GM12874 (cell line): ENCODE measurements at regions not wholly inside any gene's neighbourhood (a gene's known extent, or its start where the extent isn't known, plus 50 kb on each side); places are given as distances from the start of the nearest gene placed in this dataset.

Source experiments
- CTCF ChIP-seq: IDR thresholded peaks from 2 replicates; pipeline ENCODE4 v1.5.1; 2011; ENCODE audit warnings: low read depth, mild to moderate bottlenecking, control low read depth, low read length, moderate library complexity; ENCODE audit not compliant: insufficient read depth

- TF ChIP-seq CTCF: no peak
Measured at GRCh38 chr15:96690733-96691132, 360.2 kb downstream of the NR2F2 start.

DNA sequence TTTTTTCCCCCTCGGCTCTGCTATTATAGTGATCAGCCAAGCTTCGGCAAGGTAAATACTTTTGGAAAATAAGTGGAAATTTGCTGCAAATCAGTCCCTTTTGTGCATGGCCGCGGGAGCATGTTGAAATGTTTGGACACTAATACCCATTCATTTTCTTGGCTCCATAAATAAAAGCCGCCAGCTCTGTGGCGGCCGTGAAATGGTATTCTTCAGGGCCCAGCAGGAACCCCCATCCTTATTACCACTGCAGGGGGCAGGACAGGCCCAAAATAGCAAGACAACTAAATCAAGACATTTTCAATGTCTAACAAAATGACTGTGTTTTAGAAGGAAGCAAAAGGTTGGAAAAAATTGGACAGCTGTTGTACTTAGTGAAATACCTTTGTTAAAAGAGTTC lies 362.3 kb downstream of the NR2F2 start:
- no peak for TF ChIP-seq CTCF

DNA sequence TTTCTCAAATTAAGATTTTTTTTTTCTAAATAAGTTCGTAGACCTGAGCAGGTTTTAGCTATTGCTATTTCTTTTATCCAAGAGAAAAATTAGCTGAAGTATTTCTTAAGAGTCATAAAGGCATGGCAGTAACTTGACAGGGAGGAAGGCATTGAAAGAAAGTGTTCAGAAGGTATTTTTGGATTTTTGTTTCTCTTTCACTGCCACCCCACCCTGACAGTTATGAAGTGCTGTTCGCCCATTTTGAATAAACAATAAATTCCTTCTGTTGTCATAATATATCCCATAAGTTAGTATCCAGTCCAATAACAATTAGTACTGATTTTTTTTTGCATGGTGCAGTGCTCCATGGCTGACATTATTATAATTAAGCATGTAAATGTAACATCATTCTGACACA lies 363.0 kb downstream of the NR2F2 start:
- no peak for TF ChIP-seq CTCF

- TF ChIP-seq CTCF: no peak
Measured at GRCh38 chr15:96693990-96694517, 363.6 kb downstream of the NR2F2 start.

DNA sequence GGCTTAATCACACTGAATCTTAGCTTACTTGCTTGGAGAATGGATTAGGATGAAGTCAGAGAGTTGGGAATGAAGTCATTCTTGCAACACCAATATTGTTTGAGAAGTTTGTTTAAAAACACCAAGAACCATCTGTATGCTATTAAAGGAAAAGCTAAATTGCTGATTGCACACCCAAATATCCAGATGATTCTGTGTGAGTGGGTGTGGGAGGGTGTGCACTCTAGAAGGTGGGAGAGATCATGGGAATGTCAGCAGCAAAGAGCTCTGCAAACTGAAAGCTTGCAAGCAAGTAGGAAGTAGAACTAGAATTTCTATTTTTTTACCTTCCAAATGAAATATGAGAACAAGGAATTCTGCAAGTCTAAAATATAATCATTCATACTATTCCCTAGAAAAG lies 364.9 kb downstream of the NR2F2 start:
- no peak for TF ChIP-seq CTCF

DNA sequence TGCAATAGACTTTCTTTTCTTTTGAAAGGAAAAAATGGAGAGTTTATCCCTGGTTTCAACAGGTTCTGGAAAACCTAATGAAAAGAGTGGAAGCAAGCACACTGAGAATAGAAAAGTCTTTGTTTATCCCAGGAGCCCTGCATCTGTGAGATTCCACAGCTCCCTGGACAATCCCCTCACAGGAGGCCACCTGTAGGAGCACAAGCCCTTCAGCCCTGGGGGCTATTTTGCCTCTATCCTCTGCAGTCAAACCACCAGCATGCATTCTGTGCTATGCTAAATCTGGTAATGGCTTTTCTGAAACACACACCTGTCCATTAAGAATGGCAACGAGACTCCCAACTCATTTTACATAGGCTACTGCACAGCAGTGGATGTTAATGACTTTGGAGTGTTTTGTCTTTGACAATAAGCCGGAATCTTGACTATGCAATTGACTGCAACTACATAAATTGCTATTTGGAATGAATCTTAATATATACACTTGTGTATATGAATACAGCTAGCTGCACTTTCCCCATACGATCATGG lies 369.4 kb downstream of the NR2F2 start:
- TF ChIP-seq CTCF: no peak

- no peak for TF ChIP-seq CTCF
Measured at GRCh38 chr15:96700555-96700954, 370.1 kb downstream of the NR2F2 start.
